ENCODE measurements at regions not wholly inside any gene's neighbourhood (a gene's known extent, or its start where the extent isn't known, plus 50 kb on each side); places are given as distances from the start of the nearest gene placed in this dataset.
A peak's percentile ranks its signal among the peaks of the same experiment; 100 is the strongest.

DNA sequence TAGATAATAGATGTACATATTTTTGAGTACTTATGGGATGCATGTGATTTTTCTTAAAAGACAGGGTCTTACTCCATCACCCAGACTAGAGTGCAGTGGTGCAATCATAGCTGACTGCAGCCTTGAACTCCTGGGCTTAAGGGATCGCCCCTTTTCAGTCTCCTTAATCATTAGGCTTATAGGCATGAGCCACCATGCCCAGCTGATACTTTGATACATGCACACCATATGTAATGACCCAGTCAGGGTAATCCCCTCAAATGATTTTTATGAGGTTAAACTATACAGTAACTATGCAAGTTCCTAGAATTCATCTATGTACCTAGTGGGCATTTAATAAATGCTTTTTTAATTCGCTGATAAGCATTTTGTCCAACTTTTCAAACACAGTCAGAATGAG, 292.3 kb downstream of the DTWD2 start:
- DNase-seq (ENCODE audit: low spot score), result no peak
- TF ChIP-seq, protein P1, sequence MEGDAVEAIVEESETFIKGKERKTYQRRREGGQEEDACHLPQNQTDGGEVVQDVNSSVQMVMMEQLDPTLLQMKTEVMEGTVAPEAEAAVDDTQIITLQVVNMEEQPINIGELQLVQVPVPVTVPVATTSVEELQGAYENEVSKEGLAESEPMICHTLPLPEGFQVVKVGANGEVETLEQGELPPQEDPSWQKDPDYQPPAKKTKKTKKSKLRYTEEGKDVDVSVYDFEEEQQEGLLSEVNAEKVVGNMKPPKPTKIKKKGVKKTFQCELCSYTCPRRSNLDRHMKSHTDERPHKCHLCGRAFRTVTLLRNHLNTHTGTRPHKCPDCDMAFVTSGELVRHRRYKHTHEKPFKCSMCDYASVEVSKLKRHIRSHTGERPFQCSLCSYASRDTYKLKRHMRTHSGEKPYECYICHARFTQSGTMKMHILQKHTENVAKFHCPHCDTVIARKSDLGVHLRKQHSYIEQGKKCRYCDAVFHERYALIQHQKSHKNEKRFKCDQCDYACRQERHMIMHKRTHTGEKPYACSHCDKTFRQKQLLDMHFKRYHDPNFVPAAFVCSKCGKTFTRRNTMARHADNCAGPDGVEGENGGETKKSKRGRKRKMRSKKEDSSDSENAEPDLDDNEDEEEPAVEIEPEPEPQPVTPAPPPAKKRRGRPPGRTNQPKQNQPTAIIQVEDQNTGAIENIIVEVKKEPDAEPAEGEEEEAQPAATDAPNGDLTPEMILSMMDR (IDR thresholded peaks at IDR 0.05), result no peak
- H3K4me3 Mint-ChIP-seq (ENCODE audit: unreplicated experiment), result no peak overlapping the region
- no peak overlapping the region for H3K27ac Mint-ChIP-seq (ENCODE audit: unreplicated experiment)
- no peaks in the 10 kb centered on the region for H3K4me1 Mint-ChIP-seq (ENCODE audit: low read depth)
- no peaks in the 10 kb centered on the region for H3K27me3 Mint-ChIP-seq (ENCODE audit: low read depth)
- H3K9me3 Mint-ChIP-seq (ENCODE audit: low read depth), result no peaks in the 10 kb centered on the region
- H3K36me3 Mint-ChIP-seq (ENCODE audit: low read depth), result no peaks in the 10 kb centered on the region

DNA sequence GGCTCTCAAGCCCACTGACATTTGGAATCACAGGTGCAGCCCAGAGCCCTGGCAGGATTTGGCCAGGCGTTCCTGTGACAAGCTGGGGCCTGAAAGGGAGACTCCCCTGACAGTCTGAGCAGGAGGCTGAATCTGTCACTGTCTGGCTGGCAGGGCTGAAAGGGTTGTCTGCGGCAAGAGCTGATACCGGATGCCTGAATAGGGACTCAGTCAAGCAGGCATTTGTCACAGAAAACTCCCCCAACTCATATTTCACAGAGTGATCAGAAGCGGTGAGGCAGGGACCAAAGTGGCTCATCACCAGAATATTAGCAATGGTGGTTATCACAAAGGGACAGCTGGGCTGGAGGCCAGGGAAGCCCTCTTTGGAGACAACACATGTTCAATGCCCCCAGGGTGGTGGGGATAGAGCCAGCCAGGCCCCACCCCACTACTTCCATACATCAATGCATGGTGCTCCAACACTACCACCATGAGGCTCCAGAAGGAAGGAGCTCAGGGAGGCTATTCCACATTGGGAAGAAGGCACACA, 295.5 kb downstream of the DTWD2 start:
- H3K27ac Mint-ChIP-seq (ENCODE audit: unreplicated experiment), result no peak overlapping the region
- TF ChIP-seq, protein P1 (IDR thresholded peaks at IDR 0.05), result peak; percentile 34
- no peaks in the 10 kb centered on the region for H3K9me3 Mint-ChIP-seq (ENCODE audit: low read depth)
- H3K4me3 Mint-ChIP-seq (ENCODE audit: unreplicated experiment), result no peak overlapping the region
- DNase-seq (ENCODE audit: low spot score), result no peak
- peaks cover 2% of the 10 kb centered on the region for H3K4me1 Mint-ChIP-seq (ENCODE audit: low read depth)
- no peaks in the 10 kb centered on the region for H3K27me3 Mint-ChIP-seq (ENCODE audit: low read depth)
- no peaks in the 10 kb centered on the region for H3K36me3 Mint-ChIP-seq (ENCODE audit: low read depth)

DNA sequence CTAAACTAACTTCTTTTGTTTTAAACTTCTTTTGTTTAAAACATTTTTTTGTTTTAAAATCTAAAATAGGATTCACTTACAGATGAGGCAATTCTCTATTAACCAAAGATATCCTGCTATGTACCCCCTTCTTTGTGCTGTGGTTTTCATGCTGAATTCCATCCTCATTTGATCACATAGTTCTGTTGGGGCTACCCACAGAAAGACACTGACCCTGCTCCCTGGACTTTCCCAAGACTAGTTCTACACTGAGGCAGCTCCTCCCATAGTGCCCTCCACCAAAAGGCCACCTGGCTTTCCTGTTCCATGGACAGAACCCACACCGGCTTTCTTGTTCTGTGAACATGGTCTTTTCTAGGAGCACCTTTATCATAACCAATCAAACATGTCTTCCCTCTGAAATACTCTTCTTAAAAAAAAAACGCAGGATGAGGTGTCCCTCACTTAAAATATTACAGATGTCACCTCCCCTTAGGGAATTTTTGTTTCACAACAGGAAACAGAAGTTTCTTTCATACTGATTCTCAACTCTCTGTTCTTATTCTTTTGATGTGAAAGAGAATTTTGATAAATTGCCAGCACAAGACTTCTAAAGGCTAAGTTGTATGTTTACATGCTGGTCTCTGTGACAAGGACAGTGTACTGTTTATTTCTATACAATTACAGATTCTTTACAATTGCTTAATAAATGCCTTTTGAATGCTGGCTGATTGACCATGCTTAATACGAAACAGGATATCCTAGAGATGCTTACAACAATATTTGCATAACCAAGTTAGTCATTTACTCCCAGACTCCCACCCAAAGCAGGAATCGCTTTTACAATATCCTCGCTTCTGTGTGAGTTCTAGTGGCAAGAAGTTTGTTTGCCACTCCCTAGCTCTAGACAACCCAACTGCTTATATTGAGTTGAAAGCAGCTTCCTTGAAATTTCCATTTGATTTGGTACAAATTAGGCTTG, 300.4 kb downstream of the DTWD2 start:
- TF ChIP-seq, protein P1 (IDR thresholded peaks at IDR 0.05), result no peak
- H3K36me3 Mint-ChIP-seq (ENCODE audit: low read depth), result no peaks in the 10 kb centered on the region
- no peaks in the 10 kb centered on the region for H3K9me3 Mint-ChIP-seq (ENCODE audit: low read depth)
- DNase-seq (ENCODE audit: low spot score), result no peak
- peaks cover 5% of the 10 kb centered on the region for H3K4me1 Mint-ChIP-seq (ENCODE audit: low read depth)
- H3K27me3 Mint-ChIP-seq (ENCODE audit: low read depth), result no peaks in the 10 kb centered on the region
- no peak overlapping the region for H3K27ac Mint-ChIP-seq (ENCODE audit: unreplicated experiment)
- H3K4me3 Mint-ChIP-seq (ENCODE audit: unreplicated experiment), result no peak overlapping the region

DNA sequence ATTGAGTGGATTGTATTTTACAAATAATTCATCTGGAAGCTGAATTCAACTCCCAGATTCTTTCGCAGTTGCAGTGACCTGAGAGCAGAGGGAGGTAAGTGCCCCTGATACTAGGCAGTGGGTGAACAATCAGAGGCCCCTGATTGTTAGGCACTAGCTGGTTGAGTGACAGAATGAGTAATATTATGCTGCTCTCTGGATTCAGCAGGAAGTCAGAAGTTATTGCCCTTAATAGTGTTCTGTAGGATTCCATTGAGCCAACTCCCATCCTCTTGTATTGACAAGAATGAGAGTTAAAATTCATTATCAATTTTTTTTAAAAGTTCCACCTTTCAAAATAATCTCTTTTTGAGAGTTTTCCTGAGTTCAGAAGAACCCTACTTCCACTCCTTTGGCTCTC, 301.2 kb downstream of the DTWD2 start:
- H3K4me3 Mint-ChIP-seq (ENCODE audit: unreplicated experiment), result no peak overlapping the region
- H3K36me3 Mint-ChIP-seq (ENCODE audit: low read depth), result no peaks in the 10 kb centered on the region
- H3K9me3 Mint-ChIP-seq (ENCODE audit: low read depth), result no peaks in the 10 kb centered on the region
- peaks cover 5% of the 10 kb centered on the region for H3K4me1 Mint-ChIP-seq (ENCODE audit: low read depth)
- DNase-seq (ENCODE audit: low spot score), result no peak
- no peak overlapping the region for H3K27ac Mint-ChIP-seq (ENCODE audit: unreplicated experiment)
- TF ChIP-seq, protein P1 (IDR thresholded peaks at IDR 0.05), result no peak
- H3K27me3 Mint-ChIP-seq (ENCODE audit: low read depth), result no peaks in the 10 kb centered on the region

DNA sequence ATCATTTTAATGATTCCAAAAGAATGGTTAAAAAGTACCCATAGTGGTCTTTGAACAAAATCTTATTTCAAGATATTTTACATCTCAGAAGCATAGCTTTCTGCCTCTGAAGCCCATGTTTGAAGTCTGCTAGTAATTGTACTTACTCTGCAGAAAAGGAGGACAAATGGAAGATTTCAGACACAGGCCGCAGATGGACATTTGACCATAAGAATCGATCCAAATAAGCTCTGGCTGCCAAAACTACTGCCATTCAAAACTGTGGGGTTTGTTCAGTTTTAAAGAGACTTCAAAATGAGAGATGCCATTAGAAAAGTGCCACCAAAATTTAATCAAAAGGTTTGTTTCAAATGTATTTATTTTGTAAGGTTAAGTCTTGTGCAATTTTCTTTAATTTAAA, 306.7 kb downstream of the DTWD2 start:
- TF ChIP-seq, protein P1 (IDR thresholded peaks at IDR 0.05), result no peak
- Mint-ChIP-seq H3K36me3 (ENCODE audit: low read depth) (no peaks in the 10 kb centered on the region), H3K4me1 (ENCODE audit: low read depth) (peaks cover 16% of the 10 kb centered on the region), H3K9me3 (ENCODE audit: low read depth) (no peaks in the 10 kb centered on the region), H3K4me3 (ENCODE audit: unreplicated experiment) (no peak overlapping the region), H3K27me3 (ENCODE audit: low read depth) (no peaks in the 10 kb centered on the region), H3K27ac (ENCODE audit: unreplicated experiment) (no peak overlapping the region)
- no peak for DNase-seq (ENCODE audit: low spot score)
